ENCODE measurements at regions not wholly inside any gene's neighbourhood (a gene's known extent, or its start where the extent isn't known, plus 50 kb on each side); places are given as distances from the start of the nearest gene placed in this dataset.

- TF ChIP-seq CTCF (IDR thresholded peaks at IDR 0.05; ENCODE audit: poor library complexity) (no peak), EZH2phosphoT487 (IDR thresholded peaks at IDR 0.05; ENCODE audit: low read depth, severe bottlenecking, unreplicated experiment) (no peak)
Measured at GRCh38 chr2:129580001-129580400, 399.5 kb upstream of the RAB6C start.
